CD8-positive, alpha-beta memory T cell (primary cell): ENCODE measurements at regions not wholly inside any gene's neighbourhood (a gene's known extent, or its start where the extent isn't known, plus 50 kb on each side); places are given as distances from the start of the nearest gene placed in this dataset.
"Not testable (repeated sequence)": the region's sequence is repeated elsewhere in the genome, so short reads cannot be mapped to it uniquely, and the experiment has no call there.

Experiments used
- CTCF ChIA-PET: fragments of 350-600 bp; sonication (Branson Sonifier 250); formaldehyde crosslinking; loops from one replicate; lab custom pipeline; 2021; ENCODE audit warnings: antibody characterized with exemption; lab: Charles Lee
- POLR2A ChIA-PET: fragments of 350-600 bp; sonication (Branson Sonifier 250); formaldehyde crosslinking; loops from one replicate; lab custom pipeline; 2021; ENCODE audit warnings: antibody characterized with exemption; lab: Charles Lee
- DNase-seq, 5 donors: peaks; one replicate each; pipeline versions ENCODE4 v3.0.0 to v3.0.0-alpha.2; 2020 to 2022; ENCODE audit warnings: mixed read lengths in 1 of 5
- H3K27ac ChIP-seq: one replicate; pipeline ENCODE4 v1.7.0; 2013; ENCODE audit warnings: low read depth, mild to moderate bottlenecking, low read length, moderate library complexity
- H3K27me3 ChIP-seq: 2 replicates; pipeline ENCODE4 v1.7.0; 2013; ENCODE audit warnings: low read length, mild to moderate bottlenecking; ENCODE audit not compliant: insufficient read depth, poor library complexity, severe bottlenecking
- H3K36me3 ChIP-seq: 2 replicates; pipeline ENCODE4 v1.7.0; 2013; ENCODE audit warnings: mild to moderate bottlenecking, low read length, moderate library complexity; ENCODE audit not compliant: insufficient read depth
- H3K4me1 ChIP-seq: 2 replicates; pipeline ENCODE4 v1.7.0; 2013; ENCODE audit warnings: mild to moderate bottlenecking, low read length, moderate library complexity; ENCODE audit not compliant: insufficient read depth
- H3K4me3 ChIP-seq: 2 replicates; pipeline ENCODE4 v1.7.0; 2013; ENCODE audit warnings: mild to moderate bottlenecking, low read length
- H3K9me3 ChIP-seq: 2 replicates; pipeline ENCODE4 v1.7.0; 2013; ENCODE audit warnings: mild to moderate bottlenecking, low read length
- H3K27ac Mint-ChIP-seq, 8 donors: one replicate each; pipeline ENCODE4 v1.8.0; 2020 to 2021; ENCODE audit warnings: mixed read lengths in 8 of 8, mild to moderate bottlenecking in 6 of 8, inconsistent platforms in 3 of 8, moderate library complexity in 3 of 8
- H3K27me3 Mint-ChIP-seq, 2 donors: one replicate each; pipeline ENCODE4 v1.8.0; 2020 to 2021; ENCODE audit warnings: mixed read lengths in 2 of 2, mild to moderate bottlenecking in 1 of 2, moderate library complexity in 1 of 2
- H3K36me3 Mint-ChIP-seq, 3 donors: one replicate each; pipeline ENCODE4 v1.8.0; 2020 to 2021; ENCODE audit warnings: mixed read lengths in 3 of 3, inconsistent platforms in 1 of 3, mild to moderate bottlenecking in 1 of 3
- H3K4me1 Mint-ChIP-seq, 3 donors: one replicate each; pipeline ENCODE4 v1.8.0; 2020 to 2021; ENCODE audit warnings: mixed read lengths in 3 of 3, inconsistent platforms in 1 of 3, mild to moderate bottlenecking in 1 of 3
- H3K4me3 Mint-ChIP-seq, 7 donors: one replicate each; pipeline ENCODE4 v1.8.0; 2020 to 2021; ENCODE audit warnings: mixed read lengths in 7 of 7, mild to moderate bottlenecking in 6 of 7, moderate library complexity in 4 of 7, inconsistent platforms in 2 of 7
- H3K9me3 Mint-ChIP-seq, 5 donors: one replicate each; pipeline ENCODE4 v1.8.0; 2020 to 2022; ENCODE audit warnings: mixed read lengths in 5 of 5, mild to moderate bottlenecking in 3 of 5, moderate library complexity in 2 of 5, inconsistent platforms in 1 of 5

DNA sequence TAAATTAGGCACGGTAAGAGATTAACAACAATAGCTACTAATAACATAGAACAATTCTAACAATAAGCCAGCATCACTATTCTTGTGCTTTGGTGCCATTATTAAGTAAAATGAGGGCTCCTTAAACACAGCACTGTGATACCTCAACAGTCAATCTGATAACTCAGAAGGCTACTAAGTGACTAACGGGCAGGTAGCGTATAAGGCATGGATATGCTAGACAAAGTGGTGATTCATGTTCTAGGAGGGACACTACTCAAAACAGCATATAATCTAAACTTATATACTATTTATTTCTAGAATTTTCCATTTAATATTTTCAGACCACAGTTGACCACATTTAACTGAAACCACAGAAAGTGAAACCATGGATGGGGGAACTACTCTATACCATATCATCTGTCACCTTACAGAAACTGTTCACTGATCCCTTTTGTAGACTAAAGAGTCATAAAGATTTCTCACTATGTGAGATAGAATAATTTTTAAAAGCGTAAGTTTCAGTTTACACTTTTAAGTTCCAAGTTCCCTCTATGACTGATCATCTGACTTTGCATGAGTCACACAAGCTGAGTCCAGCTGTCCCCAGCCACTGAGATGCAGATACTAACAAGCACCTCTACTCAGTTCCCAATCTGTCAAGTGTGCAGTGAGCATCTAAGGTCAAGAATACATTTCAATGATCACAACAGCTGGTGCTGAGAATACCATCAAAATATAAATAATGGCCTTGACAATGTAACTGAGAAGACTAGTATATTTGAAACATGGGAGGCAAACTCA is 256.2 kb downstream of the SPATA31A1 start:
- H3K27ac Mint-ChIP-seq, DNase-seq, H3K36me3 Mint-ChIP-seq, H3K9me3 ChIP-seq, H3K4me3 Mint-ChIP-seq, H3K4me1 Mint-ChIP-seq, H3K27me3 ChIP-seq, H3K27ac ChIP-seq, H3K27me3 Mint-ChIP-seq, CTCF ChIA-PET, POLR2A ChIA-PET, H3K36me3 ChIP-seq, H3K4me3 ChIP-seq, H3K4me1 ChIP-seq, H3K9me3 Mint-ChIP-seq: not testable (repeated sequence)

DNA sequence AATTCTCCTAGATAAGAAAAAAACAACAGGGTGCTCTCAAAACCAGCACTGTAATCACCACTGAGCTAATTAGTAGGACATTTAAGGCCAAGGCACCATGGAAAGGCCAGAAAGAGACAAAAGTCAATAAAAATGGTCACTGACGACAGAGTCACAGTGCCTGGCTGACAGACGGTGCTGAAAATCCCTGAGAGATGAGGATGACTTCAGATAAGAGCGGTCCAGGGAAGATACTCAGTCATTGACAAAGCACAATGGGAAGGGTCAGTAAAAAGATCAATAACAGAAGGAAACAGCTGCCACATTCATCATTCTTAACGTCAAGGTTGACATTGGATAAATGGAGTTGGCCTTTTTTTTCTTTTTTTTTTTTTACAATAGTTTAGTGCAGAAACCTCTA is 261.0 kb downstream of the SPATA31A1 start:
- H3K36me3 ChIP-seq, H3K4me1 ChIP-seq: not testable (repeated sequence)

DNA sequence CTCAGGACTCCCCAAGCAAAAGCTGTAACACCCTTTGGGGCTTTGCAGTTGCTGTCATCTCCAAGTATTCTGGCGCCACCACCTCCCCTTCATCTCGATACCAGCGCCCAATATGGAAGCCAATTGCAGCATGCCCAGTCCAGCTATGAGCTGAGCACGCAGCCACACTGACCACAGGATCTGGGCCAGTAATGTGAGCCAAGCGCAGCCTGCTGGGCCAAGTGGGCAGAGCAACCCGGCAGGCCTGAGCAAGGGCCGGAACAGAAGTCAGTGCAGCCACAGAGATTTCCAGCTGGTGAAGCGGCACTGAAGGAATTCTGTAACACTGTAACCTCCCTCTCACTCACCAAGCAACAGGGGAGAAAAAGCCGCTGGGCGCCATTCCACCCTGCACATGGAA is 268.6 kb downstream of the SPATA31A1 start:
- H3K27me3 Mint-ChIP-seq, H3K4me3 Mint-ChIP-seq, CTCF ChIA-PET, H3K36me3 ChIP-seq, H3K27ac Mint-ChIP-seq, H3K4me1 Mint-ChIP-seq, H3K4me3 ChIP-seq, H3K9me3 ChIP-seq, POLR2A ChIA-PET, H3K4me1 ChIP-seq, H3K9me3 Mint-ChIP-seq, H3K27ac ChIP-seq, H3K36me3 Mint-ChIP-seq, DNase-seq, H3K27me3 ChIP-seq: not testable (repeated sequence)

More for the DNA sequence above, 261.0 kb downstream of the SPATA31A1 start:
- H3K27me3 ChIP-seq, DNase-seq, H3K4me3 ChIP-seq, H3K4me3 Mint-ChIP-seq, CTCF ChIA-PET, H3K36me3 Mint-ChIP-seq, H3K9me3 ChIP-seq, H3K27ac ChIP-seq, POLR2A ChIA-PET, H3K27ac Mint-ChIP-seq, H3K9me3 Mint-ChIP-seq, H3K27me3 Mint-ChIP-seq, H3K4me1 Mint-ChIP-seq: not testable (repeated sequence)

DNA sequence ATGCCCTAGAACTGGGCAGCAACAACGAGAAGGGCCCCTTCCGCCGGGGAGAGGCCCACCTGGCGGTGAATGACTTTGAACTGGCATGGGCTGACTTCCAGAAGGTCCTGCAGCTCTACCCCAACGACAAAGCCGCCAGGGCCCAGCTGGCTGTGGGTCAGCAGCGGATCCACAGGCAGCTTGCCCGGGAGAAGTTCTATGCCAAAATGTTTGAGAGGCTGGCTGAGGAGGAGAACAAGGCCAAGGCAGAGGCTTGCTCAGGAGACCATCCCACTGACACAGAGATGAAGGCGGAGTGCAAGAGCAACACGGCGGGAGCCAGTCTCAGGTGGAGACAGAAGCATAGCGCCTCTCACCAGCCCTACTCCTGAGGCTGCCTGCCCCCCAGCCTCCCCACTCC is 276.6 kb downstream of the SPATA31A1 start:
- H3K4me3 ChIP-seq, H3K27ac ChIP-seq, H3K9me3 ChIP-seq, H3K27ac Mint-ChIP-seq, DNase-seq, H3K4me3 Mint-ChIP-seq, H3K27me3 Mint-ChIP-seq, CTCF ChIA-PET, H3K36me3 Mint-ChIP-seq, H3K9me3 Mint-ChIP-seq, H3K36me3 ChIP-seq, H3K27me3 ChIP-seq, H3K4me1 ChIP-seq, POLR2A ChIA-PET, H3K4me1 Mint-ChIP-seq: not testable (repeated sequence)

DNA sequence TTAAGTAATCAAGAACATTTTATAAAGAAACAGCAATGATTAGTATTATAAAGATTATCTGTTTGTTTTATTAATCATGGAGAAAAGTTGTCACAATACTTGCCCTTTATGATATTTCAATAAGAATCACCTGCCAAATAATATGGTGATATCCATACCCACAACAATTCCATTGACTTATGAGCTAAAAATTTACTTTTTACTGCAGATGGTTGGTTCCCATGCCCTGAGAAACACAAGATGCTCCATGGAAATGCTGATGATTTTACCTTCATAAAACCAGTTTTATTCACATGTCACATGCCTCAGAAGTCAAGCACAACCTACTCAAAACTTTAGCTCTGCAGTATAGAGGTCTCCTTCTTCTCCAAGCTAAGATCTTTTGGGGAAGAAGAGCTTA is 293.6 kb downstream of the SPATA31A1 start:
- H3K9me3 Mint-ChIP-seq, H3K4me1 Mint-ChIP-seq, H3K27me3 Mint-ChIP-seq, H3K27ac ChIP-seq, H3K27ac Mint-ChIP-seq, H3K27me3 ChIP-seq, H3K36me3 Mint-ChIP-seq, CTCF ChIA-PET, H3K9me3 ChIP-seq, H3K4me3 ChIP-seq, DNase-seq, H3K4me3 Mint-ChIP-seq, H3K4me1 ChIP-seq, H3K36me3 ChIP-seq, POLR2A ChIA-PET: not testable (repeated sequence)

DNA sequence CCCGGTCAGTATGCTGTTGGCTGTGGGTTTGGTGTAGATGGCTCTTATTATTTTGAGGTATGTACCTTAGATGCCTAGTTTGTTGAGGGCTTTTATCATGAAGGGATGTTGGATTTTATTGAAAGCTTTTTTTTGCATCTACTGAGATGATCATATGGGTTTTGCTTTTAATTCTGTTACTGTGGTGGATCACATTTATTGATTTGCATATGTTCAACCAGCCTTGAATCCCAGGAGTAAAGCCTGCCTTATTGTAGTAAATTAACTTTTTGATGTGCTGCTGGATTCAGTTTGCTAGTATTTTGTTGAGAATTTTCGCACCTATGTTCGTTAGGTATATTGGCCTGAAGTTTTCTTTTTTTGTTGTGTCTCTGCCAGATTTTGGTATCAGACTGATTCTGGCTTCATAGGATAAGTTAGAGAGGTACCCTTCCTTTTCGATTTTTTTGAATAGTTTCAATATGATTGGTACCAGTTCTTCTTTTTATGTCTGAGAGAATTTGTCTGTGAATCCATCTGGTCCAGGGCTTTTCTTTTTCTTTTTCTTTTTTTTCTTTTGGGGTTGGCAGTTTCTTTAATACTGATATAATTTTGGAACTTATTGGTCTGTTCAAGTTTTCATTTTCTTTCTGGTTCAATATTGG is 301.6 kb downstream of the SPATA31A1 start:
- H3K4me1 ChIP-seq, H3K4me3 Mint-ChIP-seq, H3K27me3 ChIP-seq, H3K27ac Mint-ChIP-seq, H3K36me3 Mint-ChIP-seq, POLR2A ChIA-PET, H3K9me3 Mint-ChIP-seq, H3K4me3 ChIP-seq, H3K9me3 ChIP-seq, H3K4me1 Mint-ChIP-seq, DNase-seq, H3K27ac ChIP-seq, H3K36me3 ChIP-seq, CTCF ChIA-PET, H3K27me3 Mint-ChIP-seq: not testable (repeated sequence)

DNA sequence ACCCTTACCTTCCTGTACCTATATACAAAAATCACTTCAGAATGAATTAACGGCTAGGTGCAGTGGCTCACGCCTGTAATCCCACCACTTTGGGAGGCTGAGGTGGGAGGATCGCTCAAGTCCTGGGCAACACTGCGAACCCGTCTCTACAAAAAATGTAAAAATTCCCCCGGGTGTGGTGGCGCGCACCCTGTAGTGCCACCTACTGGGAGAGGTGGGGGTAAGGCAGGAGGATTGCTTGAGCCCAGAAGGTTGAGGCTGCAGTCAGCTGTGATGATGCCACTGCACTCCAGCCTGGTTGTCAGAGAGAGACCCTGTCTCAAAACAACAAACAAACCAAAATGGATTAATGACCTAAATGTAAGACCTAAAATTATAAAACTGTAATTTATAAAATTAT is 307.6 kb downstream of the SPATA31A1 start:
- CTCF ChIA-PET, POLR2A ChIA-PET, H3K36me3 Mint-ChIP-seq, H3K27ac ChIP-seq, H3K9me3 ChIP-seq, H3K27ac Mint-ChIP-seq, DNase-seq, H3K4me3 Mint-ChIP-seq, H3K27me3 Mint-ChIP-seq, H3K9me3 Mint-ChIP-seq, H3K36me3 ChIP-seq, H3K27me3 ChIP-seq, H3K4me3 ChIP-seq, H3K4me1 ChIP-seq, H3K4me1 Mint-ChIP-seq: not testable (repeated sequence)

DNA sequence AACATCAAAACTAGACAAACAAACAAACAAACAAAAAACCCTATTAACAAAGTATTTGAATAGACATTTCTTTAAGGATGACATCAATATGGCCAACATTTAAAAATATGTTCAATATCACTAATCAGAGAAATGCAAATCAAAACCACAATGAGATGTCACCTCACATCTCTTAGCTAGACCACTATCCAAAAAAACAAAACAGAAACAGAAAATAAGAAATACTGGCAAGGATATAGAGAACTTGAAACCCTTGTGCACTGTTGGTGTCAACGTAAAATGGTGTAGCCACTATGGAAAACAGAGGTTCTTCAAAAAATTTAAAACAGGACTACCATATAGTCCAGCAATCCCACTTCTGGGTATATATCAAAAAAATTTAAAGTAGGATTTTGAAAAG is 308.2 kb downstream of the SPATA31A1 start:
- H3K4me3 Mint-ChIP-seq, H3K4me1 Mint-ChIP-seq: not testable (repeated sequence)

More for the DNA sequence above, 308.2 kb downstream of the SPATA31A1 start:
- H3K27me3 Mint-ChIP-seq, H3K27ac ChIP-seq, H3K36me3 ChIP-seq, H3K27ac Mint-ChIP-seq, DNase-seq, H3K4me3 ChIP-seq, POLR2A ChIA-PET, H3K9me3 ChIP-seq, CTCF ChIA-PET, H3K9me3 Mint-ChIP-seq, H3K4me1 ChIP-seq, H3K36me3 Mint-ChIP-seq, H3K27me3 ChIP-seq: not testable (repeated sequence)
